Heart left ventricle (tissue), 13 donors: ENCODE measurements at regions not wholly inside any gene's neighbourhood (a gene's known extent, or its start where the extent isn't known, plus 50 kb on each side); places are given as distances from the start of the nearest gene placed in this dataset.

Experiments used
- POLR2A ChIP-seq, 2 donors: fragments of 450-650 bp; IDR thresholded peaks; one replicate each; pipeline ENCODE4 v1.6.1; 2017; ENCODE audit warnings: antibody characterized with exemption in 2 of 2, mild to moderate bottlenecking in 2 of 2, moderate library complexity in 2 of 2
- TF ChIP-seq, protein P1 (sequence below), 12 donors: fragments of 200-600 bp; sonication (generic) in 4 of 12; IDR thresholded peaks; one replicate each; pipeline versions ENCODE4 v1.5.0 to v1.8.0; 2018 to 2022; ENCODE audit warnings: antibody characterized with exemption in 12 of 12, mild to moderate bottlenecking in 5 of 12
- donor health status: ischemic (EF 13 %, LVEDD 7.1; RV severe dilation, severe dysfunction).
- donor health status: DM: no; HTN: yes; CAD: no.
- donor health status: DM: no; HTN: no; CAD: no.
- donor health status: ischemic (EF 25% LVEDD 6.9; RV normal size, moderate dysfunction).
- donor health status: ischemic (EF 25% LVEDD 5.7; RV mildly dilated, moderate dysfunction).
- donor health status: ischemic (EF 35%, LVEDD 5.7; RV mildly dilated, moderate dysfunction).
- donor health status: nonischemic (EF 11% LVEDD 7.7; RV severe dilation, severe dysfunction).
- donor health status: DM: yes; HTN: yes; CAD: no.
- donor health status: PGD.
- donor health status: ischemic (EF 29% LVEDD 5.4; RV normal size, mild dysfunction).
- donor health status: nonischemic (EF 23%, LVEDD 6.1; RV moderate dilation, normal function).

- TF ChIP-seq, protein P1, sequence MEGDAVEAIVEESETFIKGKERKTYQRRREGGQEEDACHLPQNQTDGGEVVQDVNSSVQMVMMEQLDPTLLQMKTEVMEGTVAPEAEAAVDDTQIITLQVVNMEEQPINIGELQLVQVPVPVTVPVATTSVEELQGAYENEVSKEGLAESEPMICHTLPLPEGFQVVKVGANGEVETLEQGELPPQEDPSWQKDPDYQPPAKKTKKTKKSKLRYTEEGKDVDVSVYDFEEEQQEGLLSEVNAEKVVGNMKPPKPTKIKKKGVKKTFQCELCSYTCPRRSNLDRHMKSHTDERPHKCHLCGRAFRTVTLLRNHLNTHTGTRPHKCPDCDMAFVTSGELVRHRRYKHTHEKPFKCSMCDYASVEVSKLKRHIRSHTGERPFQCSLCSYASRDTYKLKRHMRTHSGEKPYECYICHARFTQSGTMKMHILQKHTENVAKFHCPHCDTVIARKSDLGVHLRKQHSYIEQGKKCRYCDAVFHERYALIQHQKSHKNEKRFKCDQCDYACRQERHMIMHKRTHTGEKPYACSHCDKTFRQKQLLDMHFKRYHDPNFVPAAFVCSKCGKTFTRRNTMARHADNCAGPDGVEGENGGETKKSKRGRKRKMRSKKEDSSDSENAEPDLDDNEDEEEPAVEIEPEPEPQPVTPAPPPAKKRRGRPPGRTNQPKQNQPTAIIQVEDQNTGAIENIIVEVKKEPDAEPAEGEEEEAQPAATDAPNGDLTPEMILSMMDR (IDR thresholded peaks at IDR 0.05), result no peak
- TF ChIP-seq POLR2A (IDR thresholded peaks at IDR 0.05), result no peak
These were observed 500.1 kb downstream of the GABRG2 start for GRCh38 chr5:162567644-162568043.
